HG03520 (cell line): ENCODE measurements at regions not wholly inside any gene's neighbourhood (a gene's known extent, or its start where the extent isn't known, plus 50 kb on each side); places are given as distances from the start of the nearest gene placed in this dataset.
"Not testable (repeated sequence)": the region's sequence is repeated elsewhere in the genome, so short reads cannot be mapped to it uniquely, and the experiment has no call there.

Experiments used
- ATAC-seq: cut with Tn5 transposase; IDR thresholded peaks from one replicate; pipeline ENCODE4 v1.9.1; 2021; ENCODE audit warnings: mild to moderate bottlenecking, moderate library complexity; ENCODE audit not compliant: unreplicated experiment

DNA sequence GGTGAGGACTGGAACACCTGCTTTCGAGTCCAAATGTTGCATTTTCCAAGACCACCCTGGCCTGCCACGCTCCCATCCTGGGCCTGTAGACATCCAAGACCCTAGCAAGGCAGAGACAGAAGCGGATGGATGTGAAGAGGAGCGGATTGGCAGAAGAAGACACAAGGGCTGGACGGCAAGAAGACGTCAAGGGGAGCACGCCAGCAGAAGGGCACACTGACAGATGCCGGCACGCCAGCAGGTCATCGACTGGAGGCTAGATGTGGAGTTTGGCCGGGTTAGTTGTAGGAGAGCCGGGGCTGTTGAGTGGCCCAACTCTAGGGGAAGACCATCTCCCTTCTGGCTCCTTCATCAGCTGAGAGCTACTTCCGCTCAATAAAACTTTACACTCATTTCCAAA is 251.6 kb downstream of the ZWINT start:
- no peak for ATAC-seq

- ATAC-seq: no peak
Observed at GRCh38 chr10:56104923-56105322, 256.1 kb downstream of the ZWINT start.

GRCh38 chr10:56104487-56104886 is 256.6 kb downstream of the ZWINT start:
- ATAC-seq: no peak

GRCh38 chr10:56096226-56096517 is 264.9 kb downstream of the ZWINT start:
- no peak for ATAC-seq

DNA sequence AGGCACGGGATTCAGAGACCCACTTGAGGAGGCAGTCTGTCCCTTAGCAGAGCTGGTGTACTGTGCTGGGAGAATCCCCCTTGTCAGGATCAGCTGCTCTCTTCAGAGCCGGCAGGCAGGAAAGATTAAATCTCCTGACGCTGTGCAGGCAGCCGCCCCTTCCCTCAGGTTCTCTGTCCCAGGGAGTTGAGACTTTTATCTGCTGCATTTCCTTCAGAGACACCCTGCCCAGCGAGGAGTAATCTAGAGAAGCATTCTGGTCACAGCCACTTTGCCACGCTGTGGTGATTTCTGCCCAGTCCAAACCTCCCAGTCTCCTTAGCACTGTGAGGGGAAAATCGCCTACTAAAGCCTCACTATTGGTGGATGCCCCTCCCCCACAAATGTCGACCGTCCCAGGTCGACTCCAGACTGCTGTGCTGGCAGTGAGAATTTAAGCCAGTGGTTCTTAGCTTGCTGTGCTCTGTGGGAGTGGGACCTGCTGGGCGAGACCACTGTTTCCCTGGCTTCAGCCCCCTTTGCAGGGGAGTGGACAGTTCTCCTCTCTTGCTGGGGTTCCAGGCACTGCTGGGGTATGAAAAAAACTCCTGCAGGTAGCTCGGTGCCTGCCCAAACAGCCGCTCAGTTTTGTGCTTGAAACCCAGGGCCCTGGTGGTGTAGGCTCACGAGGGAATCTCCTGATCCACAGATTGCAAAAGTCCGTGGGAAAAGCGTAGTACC is 265.4 kb downstream of the ZWINT start:
- ATAC-seq: no peak

GRCh38 chr10:56093645-56094044 is 267.4 kb downstream of the ZWINT start:
- ATAC-seq: not testable (repeated sequence)

- no peak for ATAC-seq
Observed at GRCh38 chr10:56091872-56092271, 269.2 kb downstream of the ZWINT start.

- no peak for ATAC-seq
Observed at GRCh38 chr10:56090914-56091540, 270.0 kb downstream of the ZWINT start.

DNA sequence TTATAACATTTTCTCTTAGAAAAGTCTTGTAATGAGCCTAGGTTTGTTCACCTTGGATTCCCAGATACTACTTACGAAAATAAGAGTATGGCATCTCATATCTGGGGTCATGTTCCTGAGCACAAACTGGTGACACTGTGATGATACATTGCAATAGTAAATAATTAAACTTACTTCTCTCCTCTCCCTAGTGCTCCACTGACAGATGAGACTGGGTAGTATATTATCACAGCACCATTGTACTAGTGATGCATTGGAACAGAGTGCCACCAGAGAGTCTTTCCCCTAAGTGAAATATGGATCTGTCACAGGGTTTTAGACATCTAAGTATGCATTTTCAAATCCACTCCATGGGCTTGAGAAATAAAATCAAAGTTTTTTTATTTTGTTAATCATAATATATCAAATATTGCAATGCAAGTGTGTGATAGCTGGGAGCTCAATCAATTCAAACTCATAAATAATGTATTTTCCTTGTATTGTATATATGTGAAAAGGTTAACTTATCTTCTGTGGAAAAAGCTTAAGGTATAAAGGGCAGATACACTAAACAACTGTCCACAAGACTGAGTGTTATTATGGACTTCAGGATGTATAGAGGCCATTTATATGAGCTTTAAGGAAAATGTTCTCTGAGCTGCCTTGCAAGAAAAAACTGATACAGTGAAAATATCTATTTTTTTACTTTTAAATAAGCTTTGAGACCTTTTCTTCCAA is 275.5 kb downstream of the ZWINT start:
- no peak for ATAC-seq

- ATAC-seq: no peak
Observed at GRCh38 chr10:56082169-56082568, 278.9 kb downstream of the ZWINT start.

DNA sequence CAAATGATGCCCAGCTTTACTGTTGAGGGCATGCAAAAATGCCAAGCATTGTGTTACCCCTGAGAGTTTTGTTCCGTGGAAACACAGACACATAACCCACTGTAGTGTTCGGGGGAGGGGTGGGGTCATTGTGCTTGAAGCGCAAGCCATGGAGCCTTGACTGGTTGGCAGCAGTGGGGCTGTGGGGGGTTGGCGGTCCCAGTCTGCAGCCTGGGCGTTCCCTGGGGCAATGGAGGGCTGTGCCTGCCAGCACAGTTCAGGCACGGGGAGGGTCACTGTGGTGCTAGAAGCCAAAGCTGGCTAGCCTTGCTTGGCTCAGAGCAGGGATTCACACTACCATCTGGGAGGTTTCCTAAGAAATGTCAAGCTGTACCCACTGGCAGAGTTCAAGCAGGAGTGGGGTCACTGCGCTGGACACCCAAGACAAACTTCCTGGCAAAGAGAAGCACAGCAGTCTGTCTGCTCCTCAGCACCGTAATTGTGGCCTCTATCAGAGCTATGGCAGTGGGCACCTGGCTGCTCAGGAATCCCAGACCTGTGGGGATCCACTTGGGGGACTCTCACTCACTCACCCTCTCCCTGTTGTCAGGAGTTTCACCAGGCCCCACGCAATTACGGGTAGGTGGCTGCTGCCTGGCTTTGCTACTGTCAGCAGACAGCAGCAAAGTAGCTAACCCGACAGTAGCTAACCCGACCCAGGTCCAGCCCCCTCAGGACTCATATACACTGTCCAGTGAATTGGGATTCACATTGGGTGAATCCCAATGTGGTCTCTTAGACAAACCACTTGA is 292.4 kb downstream of the ZWINT start:
- no peak for ATAC-seq

GRCh38 chr10:56068040-56068439 is 293.0 kb downstream of the ZWINT start:
- ATAC-seq: no peak

- ATAC-seq: no peak
Observed at GRCh38 chr10:56063642-56064041, 297.4 kb downstream of the ZWINT start.

DNA sequence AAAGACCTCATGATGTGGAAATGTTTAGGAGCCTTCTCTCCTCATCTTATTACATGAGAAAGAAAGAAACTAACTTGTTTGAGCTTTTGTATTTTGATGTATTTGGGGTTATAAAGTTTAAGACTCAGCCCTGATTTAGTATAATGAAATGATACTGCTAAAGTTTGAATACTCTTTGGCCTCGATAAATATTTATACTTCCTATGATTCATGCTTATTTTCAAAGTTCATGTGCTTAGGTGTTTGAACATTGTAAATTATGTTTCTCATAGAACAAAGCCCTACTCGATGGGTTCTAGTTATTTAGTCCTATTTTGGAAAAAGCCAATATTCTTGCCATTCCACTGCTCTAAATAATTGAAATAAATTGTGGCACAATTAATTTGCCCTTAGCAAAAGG is 303.2 kb downstream of the ZWINT start:
- ATAC-seq: no peak

DNA sequence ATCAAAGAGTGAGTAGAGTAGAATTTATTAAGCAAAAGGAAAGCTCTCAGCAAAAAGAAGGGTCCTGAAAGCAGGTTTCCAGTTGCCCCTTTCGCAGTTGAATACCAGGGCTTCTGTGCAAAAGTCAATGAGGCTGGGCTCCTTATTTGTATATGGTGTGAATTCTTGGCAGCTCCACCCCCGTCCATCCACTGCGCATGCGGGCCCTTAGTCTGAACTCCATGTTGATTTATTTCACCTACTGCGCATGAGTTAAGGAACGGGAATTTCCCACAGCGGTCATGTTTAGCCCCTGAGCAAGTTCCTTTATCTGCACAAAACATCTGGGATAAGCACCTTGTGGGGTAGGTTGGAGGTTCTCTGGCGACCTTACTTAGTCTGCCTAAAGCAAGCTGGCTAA is 325.6 kb downstream of the ZWINT start:
- no peak for ATAC-seq

DNA sequence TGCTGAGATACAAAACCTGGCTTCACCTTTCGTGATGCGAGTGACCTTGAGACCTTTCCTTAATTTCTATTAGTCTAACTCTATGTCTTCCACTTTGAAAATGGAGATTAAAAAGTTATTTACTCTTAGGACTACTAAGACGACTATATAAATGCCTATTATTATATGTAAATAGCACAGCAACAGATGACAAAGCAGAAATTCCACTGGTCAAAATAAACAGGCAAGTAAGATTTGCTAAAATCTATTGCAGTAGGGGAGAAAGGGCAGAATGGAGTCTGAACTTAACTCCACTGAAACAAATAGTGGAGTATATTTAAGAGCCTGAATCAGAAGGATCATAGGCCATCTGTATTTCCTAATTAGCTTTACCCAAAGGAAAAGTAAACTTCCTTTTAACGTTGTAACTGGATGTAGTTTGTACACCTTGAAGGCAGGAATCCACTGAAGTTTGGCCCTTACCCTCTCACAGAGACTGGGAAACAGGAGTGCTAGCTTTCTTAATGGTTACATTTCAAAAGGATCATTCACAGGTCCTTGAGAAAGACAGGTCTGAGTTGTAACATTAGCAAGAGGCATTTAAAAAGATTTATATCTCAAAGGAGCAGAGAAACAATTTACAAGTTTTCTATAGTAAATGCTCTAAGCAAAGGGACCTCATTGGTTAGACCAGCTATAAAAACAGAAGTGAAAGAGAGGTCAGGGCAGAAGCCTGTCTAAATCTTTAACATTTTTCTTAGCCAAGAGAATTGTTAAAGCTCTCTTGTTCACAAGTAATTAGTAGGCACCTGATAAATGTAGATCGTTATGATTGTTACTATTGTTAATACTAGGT is 332.5 kb downstream of the ZWINT start:
- ATAC-seq: no peak

GRCh38 chr10:56012101-56012500 is 349.0 kb downstream of the ZWINT start:
- ATAC-seq: no peak

DNA sequence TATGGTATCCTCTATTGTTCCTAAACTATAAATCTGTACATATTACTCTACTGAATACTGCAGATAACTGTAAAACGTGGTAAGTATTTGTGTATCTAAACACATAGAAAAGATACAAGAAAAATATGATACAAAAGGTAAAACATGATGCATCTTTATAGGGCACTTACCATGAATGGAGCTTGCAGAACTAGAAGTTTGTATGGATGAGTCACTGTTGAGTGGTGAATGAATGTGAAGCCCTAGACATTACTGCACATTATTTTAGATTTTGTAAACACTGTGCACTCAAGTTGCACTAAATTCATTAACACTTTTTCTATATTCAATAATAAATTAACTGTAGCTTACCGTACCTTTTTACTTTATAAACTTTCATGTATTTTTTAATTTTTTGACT is 357.5 kb downstream of the ZWINT start:
- no peak for ATAC-seq

DNA sequence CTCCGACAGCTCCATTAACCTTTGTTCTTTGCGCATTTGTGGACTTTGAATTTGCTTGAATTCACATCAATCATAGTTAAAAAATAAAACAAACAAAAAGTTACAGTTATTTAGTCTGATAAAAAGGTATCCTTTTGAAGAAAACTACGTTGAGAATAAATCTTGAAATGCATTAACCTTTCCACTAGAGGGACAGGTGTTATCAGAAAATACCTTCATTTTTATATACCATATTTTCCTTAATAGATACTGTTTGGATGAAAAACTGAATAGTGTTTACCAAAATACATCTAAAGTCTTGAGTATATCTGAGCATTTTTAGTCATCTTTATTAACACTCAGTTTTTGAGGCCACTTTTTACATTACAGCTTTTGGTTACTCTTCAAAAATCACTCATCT is 371.9 kb downstream of the ZWINT start:
- ATAC-seq: no peak

- no peak for ATAC-seq
Observed at GRCh38 chr10:55979203-55979602, 381.9 kb downstream of the ZWINT start.

DNA sequence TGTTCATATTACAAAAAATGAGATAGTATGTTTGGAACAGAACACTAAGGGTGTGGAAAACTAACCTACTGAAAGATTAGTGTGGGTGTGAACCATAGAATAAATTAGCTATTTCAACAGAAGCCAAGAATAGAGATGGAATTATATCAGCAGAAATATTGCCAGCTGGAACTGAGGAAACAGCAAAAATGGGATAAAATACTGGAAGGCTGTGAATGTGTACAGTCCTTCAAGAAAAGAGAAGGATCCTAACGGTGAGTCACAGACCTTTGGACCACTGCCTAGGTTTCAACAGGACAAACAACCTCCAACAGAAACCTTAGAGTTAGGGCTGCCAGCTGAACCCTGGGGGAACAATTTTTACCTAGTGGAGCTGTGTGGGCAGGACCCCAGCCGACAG is 395.0 kb downstream of the ZWINT start:
- no peak for ATAC-seq
